ENCODE measurements at regions not wholly inside any gene's neighbourhood (a gene's known extent, or its start where the extent isn't known, plus 50 kb on each side); places are given as distances from the start of the nearest gene placed in this dataset.
"Not testable (repeated sequence)": the region's sequence is repeated elsewhere in the genome, so short reads cannot be mapped to it uniquely, and the experiment has no call there.

DNA sequence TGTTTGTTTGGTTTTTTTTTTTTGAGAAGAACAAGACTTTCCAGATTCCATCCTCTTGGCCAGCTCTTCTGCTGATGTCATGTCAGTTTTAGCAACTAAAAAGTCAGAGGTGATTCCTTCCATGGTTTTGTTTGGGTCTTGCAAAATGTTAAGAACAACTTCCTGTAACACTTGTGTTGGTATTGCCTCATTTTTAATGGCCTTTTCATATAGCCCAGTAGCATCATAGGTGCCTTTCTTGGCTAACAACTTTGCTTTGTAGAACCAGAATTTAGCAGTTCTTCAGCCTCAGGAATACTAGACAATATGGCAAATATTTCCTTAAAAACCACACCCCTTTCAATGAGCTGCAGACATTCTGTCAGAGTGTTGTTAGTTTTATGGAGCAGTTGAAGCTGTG is 99.5 kb upstream of the SIRPG start:
- no peak overlapping the region for H3K27ac Mint-ChIP-seq
- H3K4me3 Mint-ChIP-seq: no peak overlapping the region
- no peaks in the 10 kb centered on the region for H3K4me1 Mint-ChIP-seq (ENCODE audit: low read depth in 2 of 2)
- H3K36me3 Mint-ChIP-seq: no peaks in the 10 kb centered on the region
- no peak for ATAC-seq
- H3K27me3 Mint-ChIP-seq: peaks cover 19 to 27% of the 10 kb centered on the region in 2 donors
- no peak for DNase-seq (ENCODE audit: low spot score)
- no peaks in the 10 kb centered on the region for H3K9me3 Mint-ChIP-seq

DNA sequence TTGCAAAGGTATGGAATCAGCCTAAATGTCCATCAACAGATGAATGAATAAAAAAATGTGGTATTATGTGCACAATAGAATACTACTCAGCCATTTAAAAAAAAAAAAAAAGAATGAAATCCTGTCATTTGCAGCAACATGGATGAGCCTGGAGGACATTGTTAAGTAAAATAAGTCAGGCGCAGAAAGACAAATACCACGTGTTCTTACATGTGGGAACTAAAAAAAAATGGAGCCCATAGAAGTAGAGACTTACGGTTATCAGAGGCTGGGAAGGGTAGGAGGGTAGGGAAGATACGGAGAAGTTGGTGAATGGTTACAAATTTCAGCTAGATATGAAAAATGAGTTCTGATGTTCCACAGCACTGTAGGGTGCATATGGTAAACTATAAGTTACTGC is 97.2 kb upstream of the SIRPG start:
- Mint-ChIP-seq H3K27ac (no peak overlapping the region), H3K4me1 (ENCODE audit: low read depth in 2 of 2) (no peaks in the 10 kb centered on the region), H3K36me3 (no peaks in the 10 kb centered on the region), H3K27me3 (peaks cover 27 to 29% of the 10 kb centered on the region in 2 donors), H3K9me3 (no peaks in the 10 kb centered on the region), H3K4me3 (no peak overlapping the region)
- ATAC-seq (no peak), DNase-seq (ENCODE audit: low spot score) (no peak)

DNA sequence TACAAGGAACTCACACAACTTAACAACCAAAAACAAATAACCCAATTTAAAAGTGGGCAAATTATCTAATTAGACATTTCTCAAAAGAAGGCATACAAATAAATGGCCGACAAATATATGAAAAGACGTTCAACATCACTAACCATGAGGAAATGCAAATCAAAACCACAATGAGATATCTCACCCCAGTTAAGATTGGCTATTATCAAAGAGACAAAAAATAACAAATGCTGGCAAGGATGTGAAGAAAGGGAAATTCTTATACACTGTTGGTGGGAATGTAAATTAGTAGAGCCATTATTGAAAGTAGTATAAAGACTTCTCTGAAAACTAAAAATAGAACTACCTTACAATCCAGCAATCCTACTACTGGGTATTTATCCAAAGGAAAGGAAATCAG is 96.7 kb upstream of the SIRPG start:
- ATAC-seq (no peak), DNase-seq (ENCODE audit: low spot score) (no peak)
- Mint-ChIP-seq H3K36me3 (no peaks in the 10 kb centered on the region), H3K4me3 (no peak overlapping the region), H3K9me3 (no peaks in the 10 kb centered on the region), H3K27ac (no peak overlapping the region), H3K27me3 (peaks cover 27 to 30% of the 10 kb centered on the region in 2 donors), H3K4me1 (ENCODE audit: low read depth in 2 of 2) (no peaks in the 10 kb centered on the region)

DNA sequence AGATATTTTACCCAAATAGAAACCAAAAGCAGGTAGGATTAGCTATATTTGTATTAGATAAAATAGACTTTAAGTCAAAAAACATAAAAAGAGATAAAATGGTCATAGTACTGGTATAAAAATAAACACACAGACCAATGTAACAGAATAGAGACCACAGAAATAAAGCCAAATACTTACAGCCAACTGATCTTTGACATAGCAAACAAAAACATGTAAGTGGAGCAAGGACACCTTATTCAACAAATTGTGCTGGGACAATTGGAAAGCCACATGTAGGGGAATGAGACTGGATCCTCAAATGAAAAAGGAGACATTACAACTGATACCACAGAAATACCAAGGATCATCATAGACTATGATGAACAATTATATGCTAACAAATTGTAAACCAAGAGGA is 94.5 kb upstream of the SIRPG start:
- Mint-ChIP-seq H3K4me1 (ENCODE audit: low read depth in 2 of 2) (no peaks in the 10 kb centered on the region), H3K36me3 (no peaks in the 10 kb centered on the region), H3K27ac (no peak overlapping the region), H3K27me3 (peaks cover 29 to 42% of the 10 kb centered on the region in 2 donors), H3K4me3 (no peak overlapping the region), H3K9me3 (no peaks in the 10 kb centered on the region)
- DNase-seq (ENCODE audit: low spot score): no peak
- no peak for ATAC-seq

DNA sequence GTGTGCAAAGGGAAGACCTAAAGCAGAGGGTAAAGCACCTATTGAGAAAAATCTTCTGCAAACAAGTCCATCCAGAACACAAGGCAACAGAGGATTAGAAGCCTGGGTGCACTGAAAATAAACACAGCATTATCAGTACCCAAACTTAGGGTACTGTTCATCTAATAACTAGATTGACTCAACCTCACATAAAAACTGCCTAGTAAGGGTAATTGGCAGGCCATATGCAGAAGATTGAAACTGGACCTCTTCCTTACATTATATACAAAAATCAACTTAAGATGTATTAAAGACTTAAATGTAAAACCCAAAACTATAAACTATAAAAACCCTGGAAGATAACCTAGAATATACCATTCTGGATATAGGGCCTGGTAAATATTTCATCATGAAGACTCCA is 91.2 kb upstream of the SIRPG start:
- no peaks in the 10 kb centered on the region for H3K36me3 Mint-ChIP-seq
- H3K27me3 Mint-ChIP-seq: peaks cover 19 to 37% of the 10 kb centered on the region in 2 donors
- H3K27ac Mint-ChIP-seq: no peak overlapping the region
- no peaks in the 10 kb centered on the region for H3K9me3 Mint-ChIP-seq
- ATAC-seq (no peak), DNase-seq (ENCODE audit: low spot score) (no peak)
- H3K4me3 Mint-ChIP-seq: no peak overlapping the region
- H3K4me1 Mint-ChIP-seq (ENCODE audit: low read depth in 2 of 2): no peaks in the 10 kb centered on the region

DNA sequence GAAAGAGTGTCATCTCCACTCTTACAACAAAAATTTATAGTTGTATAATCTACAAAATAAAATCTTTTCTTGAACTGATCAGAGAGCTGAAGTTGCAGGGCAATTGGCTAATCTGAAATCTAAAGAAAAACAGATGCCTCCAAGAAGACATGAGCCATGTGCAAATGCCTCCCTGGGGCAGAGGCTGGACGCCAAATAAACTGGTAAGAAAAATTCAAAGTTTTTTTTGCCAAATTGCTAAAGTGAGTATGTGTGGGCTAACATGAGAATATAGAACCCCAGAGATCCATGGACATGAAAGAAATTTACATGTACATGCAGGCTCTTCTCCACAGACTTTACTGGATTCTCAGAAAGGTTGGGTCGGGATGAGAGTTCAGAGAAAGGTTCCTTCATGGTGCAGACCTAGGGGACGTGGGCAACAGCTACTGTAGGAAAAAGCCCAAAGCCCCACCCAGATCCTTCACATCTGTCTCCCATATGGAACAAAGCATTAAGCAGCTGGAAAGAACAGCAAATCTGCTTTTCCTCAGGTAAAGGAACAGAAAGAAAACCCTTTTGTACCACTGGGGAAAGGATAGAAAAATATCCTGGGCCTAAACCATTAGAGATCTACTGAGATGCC is 90.5 kb upstream of the SIRPG start:
- Mint-ChIP-seq H3K4me3 (no peak overlapping the region), H3K9me3 (no peaks in the 10 kb centered on the region), H3K27me3 (peaks cover 19 to 36% of the 10 kb centered on the region in 2 donors), H3K36me3 (no peaks in the 10 kb centered on the region), H3K4me1 (ENCODE audit: low read depth in 2 of 2) (no peaks in the 10 kb centered on the region), H3K27ac (no peak overlapping the region)
- DNase-seq (ENCODE audit: low spot score): no peak
- no peak for ATAC-seq

DNA sequence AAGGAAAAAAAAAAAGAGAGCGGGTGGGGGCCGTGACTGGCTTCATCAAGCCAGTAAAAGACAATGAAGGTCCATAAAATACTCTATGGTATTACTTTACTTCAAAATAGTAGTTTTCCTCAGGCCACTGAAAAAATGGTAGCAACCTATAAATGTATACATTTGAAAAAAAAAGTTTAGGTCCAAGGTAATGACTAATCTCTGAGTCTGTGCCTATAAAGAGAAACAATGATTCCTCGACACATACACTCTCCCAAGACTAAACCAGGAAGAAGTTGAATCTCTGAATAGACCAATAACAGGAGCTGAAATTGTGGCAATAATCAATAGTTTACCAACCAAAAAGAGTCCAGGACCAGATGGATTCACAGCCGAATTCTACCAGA is 84.5 kb upstream of the SIRPG start:
- not testable (repeated sequence) for H3K9me3 Mint-ChIP-seq; H3K27me3 Mint-ChIP-seq; DNase-seq (ENCODE audit: low spot score); H3K27ac Mint-ChIP-seq; ATAC-seq; H3K36me3 Mint-ChIP-seq; H3K4me3 Mint-ChIP-seq; H3K4me1 Mint-ChIP-seq (ENCODE audit: low read depth in 2 of 2)

DNA sequence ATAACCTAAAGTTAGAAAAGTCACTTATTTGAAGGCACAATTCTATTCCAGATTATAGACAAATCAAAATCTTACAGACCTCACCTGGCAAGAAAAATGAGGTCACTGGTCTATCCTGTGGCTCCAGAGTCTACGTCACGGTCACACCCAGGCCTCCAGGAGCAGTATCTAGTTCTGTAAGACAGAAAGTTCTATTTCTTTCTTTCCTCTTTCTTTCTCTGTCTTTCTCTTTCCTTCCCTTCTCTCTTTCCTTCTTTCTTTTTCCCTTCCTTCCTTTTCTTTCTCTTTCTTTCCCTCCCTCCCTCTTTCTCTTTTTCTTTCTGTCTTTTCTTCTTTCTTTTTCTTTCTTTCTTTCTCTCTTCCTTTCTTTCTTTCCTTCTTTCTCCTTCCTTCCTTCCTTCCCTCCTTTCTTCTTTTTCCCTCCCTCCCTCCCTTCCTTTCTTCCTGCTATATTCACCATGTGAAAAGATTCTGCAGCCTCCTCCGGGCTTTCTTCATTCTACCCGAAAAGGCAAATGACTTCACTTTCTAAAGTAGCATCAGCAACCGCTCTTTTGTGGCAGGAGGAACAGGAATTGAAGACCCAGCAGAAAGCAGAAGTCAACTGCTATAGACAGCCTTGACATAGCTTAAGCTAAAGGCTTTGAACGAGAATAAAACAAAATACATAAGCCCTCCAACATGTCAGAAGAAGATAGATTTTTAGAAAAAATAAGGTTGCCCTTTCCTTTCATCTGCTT is 83.9 kb upstream of the SIRPG start:
- Mint-ChIP-seq H3K27ac (no peak overlapping the region), H3K4me1 (ENCODE audit: low read depth in 2 of 2) (no peaks in the 10 kb centered on the region), H3K4me3 (no peak overlapping the region), H3K27me3 (peaks cover 8 to 9% of the 10 kb centered on the region in 2 donors), H3K36me3 (no peaks in the 10 kb centered on the region), H3K9me3 (no peaks in the 10 kb centered on the region)
- ATAC-seq (no peak), DNase-seq (ENCODE audit: low spot score) (no peak)

DNA sequence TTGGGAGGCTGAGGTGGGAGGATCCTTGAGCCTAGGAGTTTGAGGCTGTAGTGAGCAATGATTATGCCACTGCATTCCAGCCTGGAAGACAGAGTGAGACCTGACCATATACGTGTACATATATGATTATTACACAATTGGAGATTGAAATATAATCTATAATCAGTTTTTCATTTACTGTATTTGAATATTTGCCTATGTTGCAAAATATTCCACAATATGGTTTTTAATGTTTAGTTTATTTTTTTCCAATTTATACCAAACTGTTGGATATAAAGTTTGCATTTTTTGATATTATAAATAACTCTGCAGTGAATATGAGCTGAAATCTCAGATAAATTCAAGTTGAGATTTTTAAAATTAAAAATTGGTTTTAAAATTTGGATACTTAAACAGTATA is 79.6 kb upstream of the SIRPG start:
- Mint-ChIP-seq H3K4me1 (ENCODE audit: low read depth in 2 of 2) (no peaks in the 10 kb centered on the region), H3K27me3 (peaks cover 18% of the 10 kb centered on the region in 2 donors), H3K27ac (no peak overlapping the region), H3K9me3 (no peaks in the 10 kb centered on the region), H3K4me3 (no peak overlapping the region), H3K36me3 (no peaks in the 10 kb centered on the region)
- no peak for DNase-seq (ENCODE audit: low spot score)
- ATAC-seq: no peak

DNA sequence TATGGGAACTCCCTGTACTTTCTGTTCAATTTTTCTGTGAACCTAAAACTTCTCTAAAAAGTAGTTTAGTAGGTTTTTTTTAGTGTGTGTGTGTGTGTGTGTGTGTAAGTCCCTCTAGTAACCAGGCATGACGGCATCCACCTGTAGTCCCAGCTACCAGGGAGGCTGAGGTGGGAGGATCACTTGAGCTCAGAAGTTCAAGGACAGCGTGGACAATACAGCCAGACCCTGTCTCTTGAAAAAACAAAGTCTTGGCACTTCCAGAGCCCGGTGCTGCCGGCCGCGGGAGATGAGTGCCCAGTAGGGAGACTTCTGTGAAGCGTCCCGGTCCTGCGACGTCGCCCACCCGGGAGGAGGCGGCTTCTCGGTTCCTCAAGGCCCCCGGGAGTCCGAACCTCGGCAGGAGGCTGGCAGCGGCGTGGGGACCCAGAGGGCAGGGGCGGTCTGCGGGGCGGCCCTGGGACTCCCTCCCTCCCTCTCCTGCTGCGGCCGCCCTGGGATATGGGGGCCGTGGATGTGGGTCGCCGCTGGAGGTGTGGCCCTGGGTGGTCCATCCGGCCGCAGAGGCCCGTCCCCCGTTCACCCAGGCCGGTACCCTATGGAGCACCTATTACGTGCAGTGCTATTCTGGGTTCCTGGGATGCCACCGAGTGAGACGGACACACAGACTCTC is 78.0 kb upstream of the SIRPG start:
- no peaks in the 10 kb centered on the region for H3K9me3 Mint-ChIP-seq
- no peaks in the 10 kb centered on the region for H3K36me3 Mint-ChIP-seq
- ATAC-seq: no peak
- no peak for DNase-seq (ENCODE audit: low spot score)
- H3K27me3 Mint-ChIP-seq: peaks cover 15 to 16% of the 10 kb centered on the region in 2 donors
- H3K27ac Mint-ChIP-seq: no peak overlapping the region
- H3K4me3 Mint-ChIP-seq: no peak overlapping the region
- H3K4me1 Mint-ChIP-seq (ENCODE audit: low read depth in 2 of 2): no peaks in the 10 kb centered on the region

DNA sequence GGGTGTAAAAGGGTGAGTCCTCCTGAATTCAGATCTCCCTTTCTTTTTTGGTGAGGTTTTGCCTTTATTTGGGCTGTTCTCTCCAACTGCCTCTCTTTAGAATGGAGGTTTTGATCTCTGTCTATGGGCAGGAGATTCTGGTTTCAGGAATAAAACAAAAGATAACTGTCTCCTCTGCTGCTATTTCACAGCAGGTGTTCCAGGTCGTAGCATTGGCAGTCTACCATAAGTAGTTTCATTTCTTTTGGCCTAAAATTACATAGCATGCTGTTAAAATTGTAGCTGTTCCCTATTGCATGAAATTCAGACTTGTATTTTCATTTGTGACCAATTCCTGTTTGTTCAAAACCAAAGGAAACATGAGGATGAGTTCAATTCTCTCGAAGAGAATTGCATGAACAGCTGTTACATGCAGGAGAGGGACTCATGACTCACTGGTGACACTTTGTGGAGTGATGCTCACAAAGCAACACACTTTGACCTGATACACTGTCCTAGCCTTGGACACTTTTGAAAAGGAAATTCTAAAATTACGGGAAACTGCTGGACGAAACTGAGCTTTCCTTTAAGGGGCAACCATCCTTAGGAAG is 76.8 kb upstream of the SIRPG start:
- H3K4me1 Mint-ChIP-seq (ENCODE audit: low read depth in 2 of 2): no peaks in the 10 kb centered on the region
- peaks cover 15 to 16% of the 10 kb centered on the region in 2 donors for H3K27me3 Mint-ChIP-seq
- no peaks in the 10 kb centered on the region for H3K36me3 Mint-ChIP-seq
- ATAC-seq: no peak
- no peak overlapping the region for H3K4me3 Mint-ChIP-seq
- no peaks in the 10 kb centered on the region for H3K9me3 Mint-ChIP-seq
- no peak for DNase-seq (ENCODE audit: low spot score)
- H3K27ac Mint-ChIP-seq: no peak overlapping the region

DNA sequence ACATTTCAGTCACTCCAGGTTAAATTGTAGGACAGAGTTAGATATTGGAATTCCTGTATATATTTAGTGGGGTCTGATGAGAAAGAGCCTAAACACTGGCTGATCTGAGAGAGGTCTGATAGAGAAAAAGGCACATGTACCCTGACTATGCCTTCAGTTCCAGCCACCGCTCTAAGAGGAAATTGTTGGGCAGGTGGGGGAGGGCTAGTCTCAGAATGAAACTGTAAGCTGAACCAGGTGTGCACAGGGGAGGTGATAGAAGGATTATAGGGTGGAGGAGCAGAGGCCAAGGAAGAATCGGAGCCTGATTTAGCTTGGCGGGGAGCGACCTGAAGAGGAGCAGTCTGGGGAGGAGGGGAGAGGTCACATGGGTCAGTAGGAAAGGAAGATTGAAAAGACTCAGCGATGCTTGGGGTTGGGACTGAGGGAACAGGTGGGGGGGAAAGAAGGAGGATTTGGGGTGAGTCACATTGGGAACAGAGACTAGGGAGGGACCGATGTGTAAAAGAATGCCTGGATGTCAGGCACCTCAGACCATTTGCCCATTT is 74.3 kb upstream of the SIRPG start:
- not testable (repeated sequence) for H3K9me3 Mint-ChIP-seq; H3K36me3 Mint-ChIP-seq; H3K4me1 Mint-ChIP-seq (ENCODE audit: low read depth in 2 of 2); DNase-seq (ENCODE audit: low spot score); ATAC-seq; H3K27ac Mint-ChIP-seq; H3K4me3 Mint-ChIP-seq
- H3K27me3 Mint-ChIP-seq: peaks cover 15 to 16% of the 10 kb centered on the region in 2 donors

DNA sequence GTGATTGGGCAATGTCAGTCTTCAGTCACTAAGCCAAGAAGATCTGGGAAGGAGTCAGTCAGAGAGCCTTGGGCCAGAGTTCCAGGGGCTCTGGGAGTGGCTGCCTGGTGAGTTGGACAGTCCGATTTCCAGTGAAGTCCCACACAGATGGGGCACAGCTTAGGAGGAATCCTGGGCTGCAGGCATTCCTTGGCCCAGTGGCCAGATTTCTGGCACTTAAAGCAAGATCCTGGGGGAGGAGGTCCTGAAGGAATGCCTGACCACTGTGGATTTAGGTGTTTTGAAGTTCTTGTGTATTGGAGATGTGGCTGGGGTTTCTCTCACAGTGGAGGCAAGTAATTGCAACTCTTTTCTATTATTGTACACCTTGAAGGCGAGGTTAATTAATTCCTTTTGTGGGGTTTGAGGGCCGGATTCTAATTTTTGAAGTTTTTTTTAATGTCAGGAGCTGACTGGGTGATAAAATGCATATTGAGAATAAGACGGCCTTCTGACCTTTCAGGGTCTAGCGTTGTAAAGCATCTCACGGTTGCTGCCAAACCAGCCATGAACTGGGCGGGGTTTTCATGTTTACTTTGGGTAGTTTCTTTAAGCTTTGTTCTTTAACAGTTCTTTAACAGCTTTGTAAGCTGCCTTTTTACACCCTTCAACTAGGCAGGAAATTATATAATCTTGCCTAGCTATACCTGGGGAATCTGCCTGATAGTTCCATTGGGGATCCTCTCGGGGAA is 73.6 kb upstream of the SIRPG start:
- H3K4me1 Mint-ChIP-seq (ENCODE audit: low read depth in 2 of 2); H3K4me3 Mint-ChIP-seq; H3K9me3 Mint-ChIP-seq; H3K27ac Mint-ChIP-seq; DNase-seq (ENCODE audit: low spot score); H3K36me3 Mint-ChIP-seq; ATAC-seq: not testable (repeated sequence)
- H3K27me3 Mint-ChIP-seq: peaks cover 15 to 16% of the 10 kb centered on the region in 2 donors

All from natural killer cell treated with Interleukin-12 subunit alpha and Interleukin-12 subunit beta and Interleukin-15 and Interleukin-18, amount 100 ng/mL, for 72 hours (primary cell).